ENCODE measurements at regions not wholly inside any gene's neighbourhood (a gene's known extent, or its start where the extent isn't known, plus 50 kb on each side); places are given as distances from the start of the nearest gene placed in this dataset.

GRCh38 chr13:32894589-32895001, 121.6 kb upstream of the KL start:
- no peak for FAIRE-seq

GRCh38 chr13:32895296-32895695, 120.9 kb upstream of the KL start:
- no peak for TF ChIP-seq CTCF (IDR thresholded peaks at IDR 0.05; ENCODE audit: borderline replicate concordance, extremely low read depth, insufficient read depth)
- H3K4me3 ChIP-seq (ENCODE audit: low read length in 3 of 3) = no peak overlapping the region
- no peaks in the 10 kb centered on the region for H3K4me1 ChIP-seq (ENCODE audit: control insufficient read depth in 2 of 3, insufficient read depth in 2 of 3, low read depth in 1 of 3, low read length in 3 of 3)
- no peak for FAIRE-seq
- no peak overlapping the region for H3K9ac ChIP-seq (ENCODE audit: low read length in 3 of 3)
- H3K27ac ChIP-seq (ENCODE audit: low read depth in 2 of 2, low read length in 2 of 2) = no peak overlapping the region
- no peaks in the 10 kb centered on the region for H3K9me3 ChIP-seq (ENCODE audit: control insufficient read depth in 2 of 3, insufficient read depth in 1 of 3, low read length in 3 of 3)
- H3K36me3 ChIP-seq (ENCODE audit: control insufficient read depth in 2 of 3, insufficient read depth in 3 of 3, low read length in 3 of 3) = no peaks in the 10 kb centered on the region
- no peaks in the 10 kb centered on the region for H3K27me3 ChIP-seq (ENCODE audit: control insufficient read depth, insufficient read depth, low read length)
- intact Hi-C loops (cut with DNase I) = no loop called here
- DNase-seq = no peak

More at GRCh38 chr13:32894589-32895001, 121.6 kb upstream of the KL start:
- Histone ChIP-seq H3K4me1 (ENCODE audit: control insufficient read depth in 2 of 3, insufficient read depth in 2 of 3, low read depth in 1 of 3, low read length in 3 of 3) (no peaks in the 10 kb centered on the region), H3K9me3 (ENCODE audit: control insufficient read depth in 2 of 3, insufficient read depth in 1 of 3, low read length in 3 of 3) (no peaks in the 10 kb centered on the region), H3K27ac (ENCODE audit: low read depth in 2 of 2, low read length in 2 of 2) (no peak overlapping the region), H3K27me3 (ENCODE audit: control insufficient read depth, insufficient read depth, low read length) (no peaks in the 10 kb centered on the region), H3K4me3 (ENCODE audit: low read length in 3 of 3) (no peak overlapping the region), H3K36me3 (ENCODE audit: control insufficient read depth in 2 of 3, insufficient read depth in 3 of 3, low read length in 3 of 3) (no peaks in the 10 kb centered on the region), H3K9ac (ENCODE audit: low read length in 3 of 3) (no peak overlapping the region)
- TF ChIP-seq CTCF (IDR thresholded peaks at IDR 0.05; ENCODE audit: borderline replicate concordance, extremely low read depth, insufficient read depth) = no peak
- no peak for DNase-seq
- intact Hi-C loops (cut with DNase I) = no loop called here

GRCh38 chr13:32897296-32897695, 118.9 kb upstream of the KL start:
- Histone ChIP-seq H3K27me3 (ENCODE audit: control insufficient read depth, insufficient read depth, low read length) (no peaks in the 10 kb centered on the region), H3K4me3 (ENCODE audit: low read length in 3 of 3) (no peak overlapping the region), H3K36me3 (ENCODE audit: control insufficient read depth in 2 of 3, insufficient read depth in 3 of 3, low read length in 3 of 3) (no peaks in the 10 kb centered on the region), H3K9ac (ENCODE audit: low read length in 3 of 3) (no peak overlapping the region), H3K4me1 (ENCODE audit: control insufficient read depth in 2 of 3, insufficient read depth in 2 of 3, low read depth in 1 of 3, low read length in 3 of 3) (no peaks in the 10 kb centered on the region), H3K9me3 (ENCODE audit: control insufficient read depth in 2 of 3, insufficient read depth in 1 of 3, low read length in 3 of 3) (no peaks in the 10 kb centered on the region), H3K27ac (ENCODE audit: low read depth in 2 of 2, low read length in 2 of 2) (no peak overlapping the region)
- intact Hi-C loops (cut with DNase I) = no loop called here
- DNase-seq (no peak), FAIRE-seq (no peak)
- TF ChIP-seq CTCF (IDR thresholded peaks at IDR 0.05; ENCODE audit: borderline replicate concordance, extremely low read depth, insufficient read depth) = no peak

All from kidney (tissue), 13 donors.